GM23338 (cell line): ENCODE measurements at regions not wholly inside any gene's neighbourhood (a gene's known extent, or its start where the extent isn't known, plus 50 kb on each side); places are given as distances from the start of the nearest gene placed in this dataset.

Experiments
- ATAC-seq: fragments of 200-7000 bp; cut with Tn5 transposase; 3 replicates; pipeline ENCODE4 v1.9.1; 2020
- DNase-seq: peaks from one replicate; pipeline ENCODE4 v3.0.0-alpha.2; 2015; ENCODE audit warnings: low spot score
- H2AFZ ChIP-seq: fragments of 200-600 bp; sonication (generic); 2 replicates; pipeline ENCODE4 v1.8.0; 2016; ENCODE audit warnings: antibody characterized with exemption, mild to moderate bottlenecking, moderate library complexity
- H3F3A ChIP-seq: fragments of 200-600 bp; sonication (generic); replicated peaks from 2 replicates; pipeline ENCODE4 v1.8.0; 2017; ENCODE audit warnings: antibody characterized with exemption, mixed run types, low read depth
- H3K27ac ChIP-seq: fragments of 200-600 bp; sonication (generic); 2 replicates; pipeline ENCODE4 v1.6.1; 2016; ENCODE audit warnings: low read depth
- H3K27me3 ChIP-seq: fragments of 200-600 bp; sonication (generic); 2 replicates; pipeline ENCODE4 v1.8.0; 2016; ENCODE audit warnings: mild to moderate bottlenecking, mixed run types, moderate library complexity; ENCODE audit not compliant: insufficient read depth
- H3K36me3 ChIP-seq: fragments of 200-600 bp; sonication (generic); 2 replicates; pipeline ENCODE4 v1.8.0; 2016; ENCODE audit warnings: mild to moderate bottlenecking; ENCODE audit not compliant: insufficient read depth
- H3K4me1 ChIP-seq: fragments of 200-600 bp; sonication (generic); 2 replicates; pipeline ENCODE4 v1.8.0; 2016; ENCODE audit warnings: mild to moderate bottlenecking, moderate library complexity; ENCODE audit not compliant: insufficient read depth
- H3K4me2 ChIP-seq: fragments of 200-600 bp; sonication (generic); 2 replicates; pipeline ENCODE4 v1.7.1; 2017; ENCODE audit warnings: mixed run types
- H3K4me3 ChIP-seq: fragments of 200-600 bp; sonication (generic); 2 replicates; pipeline ENCODE4 v1.6.1; 2016; ENCODE audit warnings: mixed run types
- H3K79me2 ChIP-seq: fragments of 200-600 bp; sonication (generic); replicated peaks from 2 replicates; pipeline ENCODE4 v1.8.0; 2017; ENCODE audit warnings: mild to moderate bottlenecking; ENCODE audit not compliant: insufficient read depth
- H3K9me2 ChIP-seq: fragments of 200-600 bp; sonication (generic); 2 replicates; pipeline ENCODE4 v1.8.0; 2017; ENCODE audit not compliant: insufficient read depth
- H4K20me1 ChIP-seq: fragments of 200-600 bp; sonication (generic); replicated peaks from 2 replicates; pipeline ENCODE4 v1.8.0; 2017; ENCODE audit warnings: mild to moderate bottlenecking; ENCODE audit not compliant: insufficient read depth
- H3K27ac Mint-ChIP-seq: 2 replicates; pipeline ENCODE4 v1.8.0; 2020; ENCODE audit warnings: inconsistent platforms, mild to moderate bottlenecking, moderate library complexity, mixed read lengths
- H3K27me3 Mint-ChIP-seq: 3 replicates; pipeline ENCODE4 v1.8.0; 2022; ENCODE audit warnings: low read depth, mild to moderate bottlenecking, moderate library complexity, mixed read lengths, inconsistent platforms; ENCODE audit not compliant: insufficient read depth, poor library complexity
- H3K36me3 Mint-ChIP-seq: 3 replicates; pipeline ENCODE4 v1.8.0; 2021; ENCODE audit warnings: low read depth, mild to moderate bottlenecking, inconsistent platforms, moderate library complexity, mixed read lengths
- H3K4me1 Mint-ChIP-seq: 3 replicates; pipeline ENCODE4 v1.8.0; 2020; ENCODE audit warnings: mild to moderate bottlenecking, inconsistent platforms, mixed read lengths
- H3K4me3 Mint-ChIP-seq: 3 replicates; pipeline ENCODE4 v1.8.0; 2021; ENCODE audit warnings: moderate library complexity, mild to moderate bottlenecking, inconsistent platforms, mixed read lengths
- H3K9me3 Mint-ChIP-seq: 3 replicates; pipeline ENCODE4 v1.8.0; 2020; ENCODE audit warnings: moderate library complexity, mild to moderate bottlenecking, inconsistent platforms, mixed read lengths
- EZH2 ChIP-seq: fragments of 200-600 bp; sonication (generic); IDR thresholded peaks from one replicate; pipeline ENCODE4 v1.8.0; 2017; ENCODE audit warnings: antibody characterized with exemption, mild to moderate bottlenecking, low read depth; ENCODE audit not compliant: unreplicated experiment
- JUNB ChIP-seq: IDR thresholded peaks from one replicate; pipeline ENCODE4 v1.6.1; 2016; ENCODE audit warnings: antibody characterized with exemption; ENCODE audit not compliant: unreplicated experiment
- POLR2AphosphoS5 ChIP-seq: IDR thresholded peaks from 2 replicates; pipeline ENCODE4 v1.6.1; 2016; ENCODE audit warnings: antibody characterized with exemption, low read depth
- STAT1 ChIP-seq: IDR thresholded peaks from one replicate; pipeline ENCODE4 v1.6.1; 2016; ENCODE audit warnings: antibody characterized with exemption; ENCODE audit not compliant: unreplicated experiment
- ZNF114 ChIP-seq: fragments of 250-450 bp; sonication (Bioruptor Pico); IDR thresholded peaks from 2 replicates; pipeline ENCODE4 v1.5.0; 2020; ENCODE audit warnings: mild to moderate bottlenecking, moderate library complexity
- ZNF331 ChIP-seq: fragments of 250-450 bp; sonication (Bioruptor Pico); IDR thresholded peaks from 2 replicates; pipeline ENCODE4 v1.5.0; 2020; ENCODE audit warnings: low read depth, mild to moderate bottlenecking, moderate library complexity
- TF ChIP-seq, protein P1 (sequence below): fragments of 250-450 bp; sonication (Bioruptor Pico); IDR thresholded peaks from 2 replicates; pipeline ENCODE4 v1.5.0; 2020; ENCODE audit warnings: mild to moderate bottlenecking, moderate library complexity
- TF ChIP-seq, protein P2 (sequence below): IDR thresholded peaks from one replicate; pipeline ENCODE4 v1.6.1; 2018; ENCODE audit warnings: antibody characterized with exemption; ENCODE audit not compliant: unreplicated experiment
- TF ChIP-seq, protein P3 (sequence below): IDR thresholded peaks from 2 replicates; pipeline ENCODE4 v1.6.1; 2016; ENCODE audit warnings: antibody characterized with exemption

DNA sequence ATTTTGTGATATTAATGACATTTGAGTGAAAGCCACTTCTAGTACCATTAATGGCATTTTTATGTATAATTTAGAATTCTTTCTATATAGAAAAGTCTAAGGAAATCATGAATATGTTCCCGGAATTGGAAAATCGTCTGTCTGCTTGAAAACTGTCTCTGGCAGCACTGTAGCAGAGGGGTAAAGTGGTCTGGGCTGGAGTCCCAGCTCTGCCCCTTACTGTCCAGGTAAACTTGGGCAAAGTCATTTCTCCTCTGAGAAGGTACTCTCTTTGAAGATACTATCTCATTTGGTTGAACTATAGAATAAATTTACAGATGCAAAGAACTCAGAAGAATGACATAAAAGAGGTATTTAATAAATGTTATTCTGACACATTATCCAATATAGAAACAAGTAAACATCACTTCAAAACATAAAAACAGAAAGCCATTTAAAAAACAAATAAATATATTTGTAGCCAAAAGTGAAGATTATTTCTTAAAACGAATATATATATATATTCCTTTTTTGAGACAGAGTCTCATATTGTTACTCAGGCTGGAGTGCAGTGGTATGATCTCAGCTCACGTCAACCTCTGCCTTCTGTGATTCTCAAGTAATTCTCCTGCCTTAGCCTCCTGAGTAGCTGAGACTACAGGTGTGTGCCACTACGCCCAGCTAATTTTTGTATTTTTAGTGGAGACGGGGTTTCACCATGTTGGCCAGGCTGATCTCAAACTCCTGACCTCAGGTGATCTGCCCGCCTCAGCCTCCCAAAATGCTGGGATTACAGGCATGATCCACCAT is 149.8 kb upstream of the ITGA4 start:
- TF ChIP-seq, protein P1, sequence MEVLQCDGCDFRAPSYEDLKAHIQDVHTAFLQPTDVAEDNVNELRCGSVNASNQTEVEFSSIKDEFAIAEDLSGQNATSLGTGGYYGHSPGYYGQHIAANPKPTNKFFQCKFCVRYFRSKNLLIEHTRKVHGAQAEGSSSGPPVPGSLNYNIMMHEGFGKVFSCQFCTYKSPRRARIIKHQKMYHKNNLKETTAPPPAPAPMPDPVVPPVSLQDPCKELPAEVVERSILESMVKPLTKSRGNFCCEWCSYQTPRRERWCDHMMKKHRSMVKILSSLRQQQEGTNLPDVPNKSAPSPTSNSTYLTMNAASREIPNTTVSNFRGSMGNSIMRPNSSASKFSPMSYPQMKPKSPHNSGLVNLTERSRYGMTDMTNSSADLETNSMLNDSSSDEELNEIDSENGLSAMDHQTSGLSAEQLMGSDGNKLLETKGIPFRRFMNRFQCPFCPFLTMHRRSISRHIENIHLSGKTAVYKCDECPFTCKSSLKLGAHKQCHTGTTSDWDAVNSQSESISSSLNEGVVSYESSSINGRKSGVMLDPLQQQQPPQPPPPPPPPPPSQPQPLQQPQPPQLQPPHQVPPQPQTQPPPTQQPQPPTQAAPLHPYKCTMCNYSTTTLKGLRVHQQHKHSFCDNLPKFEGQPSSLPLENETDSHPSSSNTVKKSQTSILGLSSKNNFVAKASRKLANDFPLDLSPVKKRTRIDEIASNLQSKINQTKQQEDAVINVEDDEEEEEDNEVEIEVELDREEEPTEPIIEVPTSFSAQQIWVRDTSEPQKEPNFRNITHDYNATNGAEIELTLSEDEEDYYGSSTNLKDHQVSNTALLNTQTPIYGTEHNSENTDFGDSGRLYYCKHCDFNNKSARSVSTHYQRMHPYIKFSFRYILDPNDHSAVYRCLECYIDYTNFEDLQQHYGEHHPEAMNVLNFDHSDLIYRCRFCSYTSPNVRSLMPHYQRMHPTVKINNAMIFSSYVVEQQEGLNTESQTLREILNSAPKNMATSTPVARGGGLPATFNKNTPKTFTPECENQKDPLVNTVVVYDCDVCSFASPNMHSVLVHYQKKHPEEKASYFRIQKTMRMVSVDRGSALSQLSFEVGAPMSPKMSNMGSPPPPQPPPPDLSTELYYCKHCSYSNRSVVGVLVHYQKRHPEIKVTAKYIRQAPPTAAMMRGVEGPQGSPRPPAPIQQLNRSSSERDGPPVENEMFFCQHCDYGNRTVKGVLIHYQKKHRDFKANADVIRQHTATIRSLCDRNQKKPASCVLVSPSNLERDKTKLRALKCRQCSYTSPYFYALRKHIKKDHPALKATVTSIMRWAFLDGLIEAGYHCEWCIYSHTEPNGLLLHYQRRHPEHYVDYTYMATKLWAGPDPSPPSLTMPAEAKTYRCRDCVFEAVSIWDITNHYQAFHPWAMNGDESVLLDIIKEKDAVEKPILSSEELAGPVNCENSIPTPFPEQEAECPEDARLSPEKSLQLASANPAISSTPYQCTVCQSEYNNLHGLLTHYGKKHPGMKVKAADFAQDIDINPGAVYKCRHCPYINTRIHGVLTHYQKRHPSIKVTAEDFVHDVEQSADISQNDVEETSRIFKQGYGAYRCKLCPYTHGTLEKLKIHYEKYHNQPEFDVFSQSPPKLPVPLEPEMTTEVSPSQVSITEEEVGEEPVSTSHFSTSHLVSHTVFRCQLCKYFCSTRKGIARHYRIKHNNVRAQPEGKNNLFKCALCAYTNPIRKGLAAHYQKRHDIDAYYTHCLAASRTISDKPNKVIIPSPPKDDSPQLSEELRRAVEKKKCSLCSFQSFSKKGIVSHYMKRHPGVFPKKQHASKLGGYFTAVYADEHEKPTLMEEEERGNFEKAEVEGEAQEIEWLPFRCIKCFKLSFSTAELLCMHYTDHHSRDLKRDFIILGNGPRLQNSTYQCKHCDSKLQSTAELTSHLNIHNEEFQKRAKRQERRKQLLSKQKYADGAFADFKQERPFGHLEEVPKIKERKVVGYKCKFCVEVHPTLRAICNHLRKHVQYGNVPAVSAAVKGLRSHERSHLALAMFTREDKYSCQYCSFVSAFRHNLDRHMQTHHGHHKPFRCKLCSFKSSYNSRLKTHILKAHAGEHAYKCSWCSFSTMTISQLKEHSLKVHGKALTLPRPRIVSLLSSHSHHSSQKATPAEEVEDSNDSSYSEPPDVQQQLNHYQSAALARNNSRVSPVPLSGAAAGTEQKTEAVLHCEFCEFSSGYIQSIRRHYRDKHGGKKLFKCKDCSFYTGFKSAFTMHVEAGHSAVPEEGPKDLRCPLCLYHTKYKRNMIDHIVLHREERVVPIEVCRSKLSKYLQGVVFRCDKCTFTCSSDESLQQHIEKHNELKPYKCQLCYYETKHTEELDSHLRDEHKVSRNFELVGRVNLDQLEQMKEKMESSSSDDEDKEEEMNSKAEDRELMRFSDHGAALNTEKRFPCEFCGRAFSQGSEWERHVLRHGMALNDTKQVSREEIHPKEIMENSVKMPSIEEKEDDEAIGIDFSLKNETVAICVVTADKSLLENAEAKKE (CRISPR knock-in tag): no peak
- no peak for TF ChIP-seq EZH2
- Histone ChIP-seq H3K4me1 (peaks cover 20% of the 10 kb centered on the region), H3K4me3 (no peak overlapping the region), H4K20me1 (no peaks in the 10 kb centered on the region), H3K27me3 (no peaks in the 10 kb centered on the region), H3K36me3 (no peaks in the 10 kb centered on the region), H3K9me2 (no peaks in the 10 kb centered on the region), H2AFZ (no peak overlapping the region), H3K79me2 (no peaks in the 10 kb centered on the region), H3F3A (no peaks in the 10 kb centered on the region), H3K27ac (no peak overlapping the region), H3K4me2 (no peak overlapping the region)
- Mint-ChIP-seq H3K27me3 (no peaks in the 10 kb centered on the region), H3K36me3 (no peaks in the 10 kb centered on the region), H3K9me3 (no peaks in the 10 kb centered on the region), H3K4me1 (peaks cover 9% of the 10 kb centered on the region), H3K4me3 (no peak overlapping the region), H3K27ac (no peak overlapping the region)
- no peak for DNase-seq
- ATAC-seq: no peak

DNA sequence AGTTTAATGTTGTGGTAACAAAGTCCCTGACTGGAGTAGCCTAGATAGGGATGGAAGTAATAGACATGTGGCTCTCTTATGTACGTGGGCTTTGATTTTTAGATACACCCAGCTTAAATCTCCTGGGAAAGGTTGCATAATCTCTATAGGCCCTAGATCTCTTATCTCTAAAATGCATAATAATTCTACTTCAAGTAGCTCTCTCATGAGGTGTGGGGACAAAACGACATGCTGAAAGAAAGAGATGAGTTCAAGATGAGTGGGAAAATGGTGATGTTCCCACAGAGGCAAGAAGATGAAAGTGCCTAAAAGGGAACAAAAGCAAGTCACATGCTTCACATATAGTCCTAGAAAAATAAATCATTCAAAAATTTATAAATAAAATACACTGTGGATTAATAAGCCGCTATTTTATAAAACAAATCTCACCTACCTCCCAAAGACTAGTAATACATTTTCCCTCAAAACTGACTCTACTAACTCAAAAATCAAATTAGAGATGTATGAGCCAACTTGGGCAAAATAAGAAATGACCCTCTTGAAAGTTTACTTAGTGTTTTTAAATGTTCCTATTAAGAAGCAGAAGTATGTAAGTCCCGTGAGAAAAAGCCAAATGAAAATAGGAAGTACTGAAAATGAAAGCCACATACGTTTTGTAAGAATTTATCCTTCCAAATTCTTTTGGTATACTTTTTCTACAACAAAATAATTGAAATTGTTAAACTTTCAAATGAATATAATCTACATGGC is 148.2 kb upstream of the ITGA4 start:
- no peaks in the 10 kb centered on the region for H3K36me3 Mint-ChIP-seq
- Histone ChIP-seq H3K4me3 (no peak overlapping the region), H3K79me2 (no peaks in the 10 kb centered on the region), H3K4me2 (no peak overlapping the region), H3K27me3 (no peaks in the 10 kb centered on the region), H4K20me1 (no peaks in the 10 kb centered on the region), H3K36me3 (no peaks in the 10 kb centered on the region), H3K4me1 (peaks cover 20% of the 10 kb centered on the region), H3K27ac (no peak overlapping the region), H3K9me2 (no peaks in the 10 kb centered on the region), H3F3A (no peaks in the 10 kb centered on the region), H2AFZ (no peak overlapping the region)
- TF ChIP-seq ZNF114 (CRISPR knock-in tag) (no peak), ZNF331 (CRISPR knock-in tag) (no peak), JUNB (no peak), EZH2 (no peak), POLR2AphosphoS5 (no peak), STAT1 (no peak)
- TF ChIP-seq, protein P2, sequence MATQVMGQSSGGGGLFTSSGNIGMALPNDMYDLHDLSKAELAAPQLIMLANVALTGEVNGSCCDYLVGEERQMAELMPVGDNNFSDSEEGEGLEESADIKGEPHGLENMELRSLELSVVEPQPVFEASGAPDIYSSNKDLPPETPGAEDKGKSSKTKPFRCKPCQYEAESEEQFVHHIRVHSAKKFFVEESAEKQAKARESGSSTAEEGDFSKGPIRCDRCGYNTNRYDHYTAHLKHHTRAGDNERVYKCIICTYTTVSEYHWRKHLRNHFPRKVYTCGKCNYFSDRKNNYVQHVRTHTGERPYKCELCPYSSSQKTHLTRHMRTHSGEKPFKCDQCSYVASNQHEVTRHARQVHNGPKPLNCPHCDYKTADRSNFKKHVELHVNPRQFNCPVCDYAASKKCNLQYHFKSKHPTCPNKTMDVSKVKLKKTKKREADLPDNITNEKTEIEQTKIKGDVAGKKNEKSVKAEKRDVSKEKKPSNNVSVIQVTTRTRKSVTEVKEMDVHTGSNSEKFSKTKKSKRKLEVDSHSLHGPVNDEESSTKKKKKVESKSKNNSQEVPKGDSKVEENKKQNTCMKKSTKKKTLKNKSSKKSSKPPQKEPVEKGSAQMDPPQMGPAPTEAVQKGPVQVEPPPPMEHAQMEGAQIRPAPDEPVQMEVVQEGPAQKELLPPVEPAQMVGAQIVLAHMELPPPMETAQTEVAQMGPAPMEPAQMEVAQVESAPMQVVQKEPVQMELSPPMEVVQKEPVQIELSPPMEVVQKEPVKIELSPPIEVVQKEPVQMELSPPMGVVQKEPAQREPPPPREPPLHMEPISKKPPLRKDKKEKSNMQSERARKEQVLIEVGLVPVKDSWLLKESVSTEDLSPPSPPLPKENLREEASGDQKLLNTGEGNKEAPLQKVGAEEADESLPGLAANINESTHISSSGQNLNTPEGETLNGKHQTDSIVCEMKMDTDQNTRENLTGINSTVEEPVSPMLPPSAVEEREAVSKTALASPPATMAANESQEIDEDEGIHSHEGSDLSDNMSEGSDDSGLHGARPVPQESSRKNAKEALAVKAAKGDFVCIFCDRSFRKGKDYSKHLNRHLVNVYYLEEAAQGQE: no peak
- TF ChIP-seq, protein P3, sequence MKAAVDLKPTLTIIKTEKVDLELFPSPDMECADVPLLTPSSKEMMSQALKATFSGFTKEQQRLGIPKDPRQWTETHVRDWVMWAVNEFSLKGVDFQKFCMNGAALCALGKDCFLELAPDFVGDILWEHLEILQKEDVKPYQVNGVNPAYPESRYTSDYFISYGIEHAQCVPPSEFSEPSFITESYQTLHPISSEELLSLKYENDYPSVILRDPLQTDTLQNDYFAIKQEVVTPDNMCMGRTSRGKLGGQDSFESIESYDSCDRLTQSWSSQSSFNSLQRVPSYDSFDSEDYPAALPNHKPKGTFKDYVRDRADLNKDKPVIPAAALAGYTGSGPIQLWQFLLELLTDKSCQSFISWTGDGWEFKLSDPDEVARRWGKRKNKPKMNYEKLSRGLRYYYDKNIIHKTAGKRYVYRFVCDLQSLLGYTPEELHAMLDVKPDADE: no peak
- ATAC-seq: no peak
- no peak for DNase-seq
- H3K27me3 Mint-ChIP-seq: no peaks in the 10 kb centered on the region
- no peak overlapping the region for H3K4me3 Mint-ChIP-seq
- H3K4me1 Mint-ChIP-seq: peaks cover 9% of the 10 kb centered on the region
- H3K27ac Mint-ChIP-seq: no peak overlapping the region
- no peaks in the 10 kb centered on the region for H3K9me3 Mint-ChIP-seq
